ENCODE measurements at regions not wholly inside any gene's neighbourhood (a gene's known extent, or its start where the extent isn't known, plus 50 kb on each side); places are given as distances from the start of the nearest gene placed in this dataset.

DNA sequence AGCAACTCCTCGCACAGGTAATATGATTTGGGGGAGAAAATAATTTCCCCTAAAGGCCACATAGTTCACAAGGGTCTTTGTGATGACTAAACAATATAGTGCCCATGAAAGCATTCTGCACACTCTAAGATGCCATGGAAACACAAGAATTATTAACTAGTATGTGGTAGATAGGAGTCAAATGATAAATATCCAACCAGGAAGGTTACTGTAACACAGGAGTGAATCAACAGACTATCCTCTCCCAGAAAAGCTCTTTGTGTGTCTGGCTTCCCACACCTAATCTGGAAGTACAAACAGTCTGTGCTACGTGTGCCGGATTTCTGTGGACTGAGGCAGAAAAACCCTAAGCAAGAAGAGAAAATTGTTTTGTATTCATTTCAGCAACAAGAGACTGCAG, 70.0 kb downstream of the OTP start (continued):
- TF ChIP-seq RXRA (IDR thresholded peaks at IDR 0.05) (no peak), FOXA2 (IDR thresholded peaks at IDR 0.05) (no peak)
- TF ChIP-seq, protein P1, sequence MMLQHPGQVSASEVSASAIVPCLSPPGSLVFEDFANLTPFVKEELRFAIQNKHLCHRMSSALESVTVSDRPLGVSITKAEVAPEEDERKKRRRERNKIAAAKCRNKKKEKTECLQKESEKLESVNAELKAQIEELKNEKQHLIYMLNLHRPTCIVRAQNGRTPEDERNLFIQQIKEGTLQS (IDR thresholded peaks at IDR 0.05), result no peak

DNA sequence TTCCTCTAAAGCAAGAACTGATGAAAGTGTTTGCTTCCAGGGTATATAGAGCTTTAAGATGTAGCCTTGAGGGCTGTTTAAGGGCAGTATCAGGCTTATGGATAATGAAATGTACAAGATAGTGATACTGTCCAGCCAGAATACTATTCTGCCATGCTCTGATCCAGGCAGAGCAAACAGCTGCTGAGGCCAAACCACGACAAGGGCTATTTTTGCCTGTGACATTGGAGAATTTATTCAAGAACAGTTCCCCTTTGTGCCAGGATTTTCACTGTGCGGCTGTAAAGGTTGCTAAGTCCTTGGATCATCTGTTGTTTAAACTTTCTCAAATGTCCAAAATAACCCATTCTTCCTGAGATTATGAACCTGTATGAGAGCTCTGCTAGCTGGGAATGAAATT, 70.4 kb downstream of the OTP start:
- no peak overlapping the region for H3K4me3 ChIP-seq (ENCODE audit: low read depth in 1 of 3, low read length in 3 of 3)
- DNase-seq (ENCODE audit: low spot score), result no peak
- 60% methylated on average over 2 of the region's 2 CpGs for WGBS
- H3K36me3 ChIP-seq (ENCODE audit: control insufficient read depth in 4 of 4, insufficient read depth in 3 of 4, low read depth in 1 of 4, low read length in 3 of 4), result no peaks in the 10 kb centered on the region
- TF ChIP-seq EGR1 (IDR thresholded peaks at IDR 0.05; ENCODE audit: low read depth in 2 of 2) (no peak), REST (IDR thresholded peaks at IDR 0.05) (no peak), FOXA1 (IDR thresholded peaks at IDR 0.05) (no peak), RXRA (IDR thresholded peaks at IDR 0.05) (no peak), TAF1 (conservative IDR thresholded peaks at IDR 0.05) (no peak), NR2F2 (IDR thresholded peaks at IDR 0.05) (no peak), FOXA2 (IDR thresholded peaks at IDR 0.05) (no peak), HNF4G (IDR thresholded peaks at IDR 0.05) (no peak), HNF4A (conservative IDR thresholded peaks at IDR 0.05) (no peak), RAD21 (IDR thresholded peaks at IDR 0.05) (no peak), CTCF (IDR thresholded peaks at IDR 0.05; ENCODE audit: low read depth, low read length, missing input control) (no peak), SP1 (IDR thresholded peaks at IDR 0.05) (no peak), GABPA (IDR thresholded peaks at IDR 0.05 in 1 of 2, conservative IDR thresholded peaks at IDR 0.05 in 1 of 2) (no peak), JUND (IDR thresholded peaks at IDR 0.05) (no peak), YY1 (IDR thresholded peaks at IDR 0.05) (no peak)
- TF ChIP-seq, protein P2, sequence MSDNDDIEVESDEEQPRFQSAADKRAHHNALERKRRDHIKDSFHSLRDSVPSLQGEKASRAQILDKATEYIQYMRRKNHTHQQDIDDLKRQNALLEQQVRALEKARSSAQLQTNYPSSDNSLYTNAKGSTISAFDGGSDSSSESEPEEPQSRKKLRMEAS (IDR thresholded peaks at IDR 0.05), result no peak
- TF ChIP-seq, protein P1 (IDR thresholded peaks at IDR 0.05), result no peak
- TF ChIP-seq, protein P3, sequence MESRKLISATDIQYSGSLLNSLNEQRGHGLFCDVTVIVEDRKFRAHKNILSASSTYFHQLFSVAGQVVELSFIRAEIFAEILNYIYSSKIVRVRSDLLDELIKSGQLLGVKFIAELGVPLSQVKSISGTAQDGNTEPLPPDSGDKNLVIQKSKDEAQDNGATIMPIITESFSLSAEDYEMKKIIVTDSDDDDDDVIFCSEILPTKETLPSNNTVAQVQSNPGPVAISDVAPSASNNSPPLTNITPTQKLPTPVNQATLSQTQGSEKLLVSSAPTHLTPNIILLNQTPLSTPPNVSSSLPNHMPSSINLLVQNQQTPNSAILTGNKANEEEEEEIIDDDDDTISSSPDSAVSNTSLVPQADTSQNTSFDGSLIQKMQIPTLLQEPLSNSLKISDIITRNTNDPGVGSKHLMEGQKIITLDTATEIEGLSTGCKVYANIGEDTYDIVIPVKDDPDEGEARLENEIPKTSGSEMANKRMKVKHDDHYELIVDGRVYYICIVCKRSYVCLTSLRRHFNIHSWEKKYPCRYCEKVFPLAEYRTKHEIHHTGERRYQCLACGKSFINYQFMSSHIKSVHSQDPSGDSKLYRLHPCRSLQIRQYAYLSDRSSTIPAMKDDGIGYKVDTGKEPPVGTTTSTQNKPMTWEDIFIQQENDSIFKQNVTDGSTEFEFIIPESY (IDR thresholded peaks at IDR 0.05), result no peak
- H3K4me1 ChIP-seq (ENCODE audit: control insufficient read depth in 4 of 4, insufficient read depth in 4 of 4, low read length in 3 of 4), result no peaks in the 10 kb centered on the region
- no peaks in the 10 kb centered on the region for H3K27me3 ChIP-seq (ENCODE audit: control insufficient read depth in 4 of 4, insufficient read depth in 4 of 4, low read length in 3 of 4)
- H3K27ac ChIP-seq (ENCODE audit: low read depth in 1 of 2, low read length in 2 of 2), result no peak overlapping the region
- H3K9me3 ChIP-seq (ENCODE audit: control insufficient read depth in 4 of 4, low read length in 3 of 4), result no peaks in the 10 kb centered on the region
- H3K9ac ChIP-seq (ENCODE audit: low read depth in 1 of 2, low read length in 2 of 2), result no peak overlapping the region
